H1 (cell line): ENCODE measurements at regions not wholly inside any gene's neighbourhood (a gene's known extent, or its start where the extent isn't known, plus 50 kb on each side); places are given as distances from the start of the nearest gene placed in this dataset.

Experiments
- CTCF ChIA-PET: fragments of 300-600 bp; sonication (Branson Sonifier 250); formaldehyde crosslinking; loops from one replicate; lab custom pipeline; 2021; ENCODE audit not compliant: partially characterized antibody; lab: Charles Lee
- POLR2A ChIA-PET: fragments of 300-600 bp; sonication (Branson Sonifier 250); formaldehyde crosslinking; loops from one replicate; lab custom pipeline; 2021; ENCODE audit warnings: inconsistent platforms; ENCODE audit not compliant: partially characterized antibody; lab: Charles Lee
- DNase-seq, 2 experiments: peaks; one replicate each; pipeline versions ENCODE4 v3.0.0 to v3.0.0-alpha.2; 2010 to 2022; ENCODE audit warnings: low spot score in 2 of 2, low read depth in 1 of 2, mixed read lengths in 1 of 2
- FAIRE-seq: peaks from 2 replicates; lab custom pipeline; 2011; peaks lifted over from hg19 to GRCh38; lab: Jason Lieb, UNC
- H2AFZ ChIP-seq: 2 replicates; pipeline ENCODE4 v1.8.1; 2012; ENCODE audit warnings: low read length, inconsistent platforms
- H2AK5ac ChIP-seq: 2 replicates; pipeline ENCODE4 v1.6.1; 2013; ENCODE audit warnings: low read depth, low read length
- H2BK120ac ChIP-seq: replicated peaks from 2 replicates; pipeline ENCODE3; 2013; ENCODE audit warnings: low read depth, low read length, inconsistent platforms
- H2BK12ac ChIP-seq: 2 replicates; pipeline ENCODE4 v1.6.1; 2013; ENCODE audit warnings: low read depth, low read length
- H2BK15ac ChIP-seq: 2 replicates; pipeline ENCODE4 v1.6.1; 2013; ENCODE audit warnings: low read length
- H2BK20ac ChIP-seq: 2 replicates; pipeline ENCODE4 v1.6.1; 2013; ENCODE audit warnings: low read length
- H2BK5ac ChIP-seq: 2 replicates; pipeline ENCODE4 v1.6.1; 2013; ENCODE audit warnings: low read depth, low read length
- H3K14ac ChIP-seq: 2 replicates; pipeline ENCODE4 v1.6.1; 2013; ENCODE audit warnings: inconsistent platforms; ENCODE audit not compliant: insufficient read length
- H3K18ac ChIP-seq: 2 replicates; pipeline ENCODE4 v1.6.1; 2013; ENCODE audit warnings: low read length; ENCODE audit errors: extremely low read depth
- H3K23ac ChIP-seq: 2 replicates; pipeline ENCODE4 v1.6.1; 2013; ENCODE audit warnings: inconsistent platforms; ENCODE audit not compliant: insufficient read length
- H3K23me2 ChIP-seq: 2 replicates; pipeline ENCODE4 v1.6.1; 2013; ENCODE audit warnings: low read depth, low read length
- H3K27ac ChIP-seq: 2 replicates; pipeline ENCODE4 v1.6.1; 2011; ENCODE audit warnings: low read depth, low read length, inconsistent platforms
- H3K27me3 ChIP-seq, 4 experiments: replicated peaks in 1 of 4; 1 replicate in 1 of 4; 2 replicates in 3 of 4; pipeline versions ENCODE4 v1.6.1 to v1.8.1; 2011 to 2013; ENCODE audit warnings: low read length in 3 of 4, mild to moderate bottlenecking in 3 of 4, inconsistent platforms in 2 of 4, mixed read lengths in 2 of 4, moderate library complexity in 1 of 4; ENCODE audit not compliant: control insufficient read depth in 3 of 4, insufficient read depth in 3 of 4; ENCODE audit errors: extremely low read depth in 1 of 4
- H3K36me3 ChIP-seq, 4 experiments: 2 replicates each; pipeline versions ENCODE4 v1.6.1 to v1.8.1; 2011 to 2013; ENCODE audit warnings: mild to moderate bottlenecking in 4 of 4, low read length in 3 of 4, moderate library complexity in 2 of 4, control low read depth in 1 of 4, inconsistent platforms in 1 of 4; ENCODE audit not compliant: insufficient read depth in 4 of 4, control insufficient read depth in 2 of 4
- H3K4ac ChIP-seq: replicated peaks from 2 replicates; pipeline ENCODE3; 2013; ENCODE audit warnings: low read length, low read depth, mixed read lengths, inconsistent platforms; ENCODE audit not compliant: insufficient read length
- H3K4me1 ChIP-seq, 4 experiments: replicated peaks in 1 of 4; 1 replicate in 1 of 4; 2 replicates in 3 of 4; pipeline versions ENCODE4 v1.6.1 to v1.8.1; 2011 to 2013; ENCODE audit warnings: low read length in 3 of 4, inconsistent platforms in 2 of 4, mixed read lengths in 1 of 4; ENCODE audit not compliant: insufficient read depth in 4 of 4, control insufficient read depth in 3 of 4
- H3K4me2 ChIP-seq, 2 experiments: 2 replicates each; pipeline versions ENCODE4 v1.6.1 to v1.8.1; 2011 to 2013; ENCODE audit warnings: low read depth in 2 of 2, low read length in 2 of 2, control low read depth in 1 of 2, inconsistent platforms in 1 of 2, mild to moderate bottlenecking in 1 of 2; ENCODE audit not compliant: insufficient read depth in 1 of 2
- H3K4me3 ChIP-seq, 4 experiments: fragments of 200-600, 300-600 bp in 1 of 4; sonication (generic), shearing (Covaris generic), sonication (Bioruptor Twin) in 1 of 4; 2 replicates each; pipeline versions ENCODE4 v1.5.1 to v1.8.1; 2011 to 2016; ENCODE audit warnings: low read length in 4 of 4, low read depth in 3 of 4, control low read depth in 2 of 4, inconsistent platforms in 2 of 4, mild to moderate bottlenecking in 2 of 4, mixed read lengths in 1 of 4, moderate library complexity in 1 of 4; ENCODE audit not compliant: insufficient read depth in 2 of 4; ENCODE audit errors: extremely low read depth in 1 of 4
- H3K56ac ChIP-seq: replicated peaks from 2 replicates; pipeline ENCODE3; 2013; ENCODE audit warnings: low read depth, mild to moderate bottlenecking, mixed read lengths, low read length, inconsistent platforms; ENCODE audit not compliant: insufficient read length
- H3K79me1 ChIP-seq: 2 replicates; pipeline ENCODE4 v1.6.1; 2013; ENCODE audit warnings: low read depth, low read length, control low read depth
- H3K79me2 ChIP-seq, 2 experiments: 2 replicates each; pipeline versions ENCODE4 v1.6.1 to v1.8.1; 2012 to 2013; ENCODE audit warnings: low read length in 2 of 2, mild to moderate bottlenecking in 2 of 2, inconsistent platforms in 1 of 2; ENCODE audit not compliant: insufficient read depth in 2 of 2, control insufficient read depth in 1 of 2
- H3K9ac ChIP-seq, 4 experiments: replicated peaks in 1 of 4; 1 replicate in 1 of 4; 2 replicates in 3 of 4; pipeline versions ENCODE4 v1.6.1 to v1.8.1; 2011 to 2013; ENCODE audit warnings: low read depth in 3 of 4, low read length in 3 of 4, control low read depth in 2 of 4, mild to moderate bottlenecking in 2 of 4, moderate library complexity in 2 of 4, inconsistent platforms in 1 of 4; ENCODE audit errors: extremely low read depth in 1 of 4
- H3K9me3 ChIP-seq, 2 experiments: 2 replicates each; pipeline versions ENCODE4 v1.6.1 to v1.8.1; 2012 to 2013; ENCODE audit warnings: mild to moderate bottlenecking in 2 of 2, moderate library complexity in 2 of 2, control low read depth in 1 of 2, inconsistent platforms in 1 of 2, low read depth in 1 of 2, low read length in 1 of 2, mixed read lengths in 1 of 2; ENCODE audit not compliant: insufficient read depth in 2 of 2
- H4K20me1 ChIP-seq, 2 experiments: replicated peaks in 1 of 2; 2 replicates each; pipeline versions ENCODE3 to v1.8.1; 2011 to 2013; ENCODE audit warnings: inconsistent platforms in 2 of 2, low read length in 2 of 2, mild to moderate bottlenecking in 1 of 2; ENCODE audit not compliant: insufficient read depth in 2 of 2, control insufficient read depth in 1 of 2
- H4K5ac ChIP-seq: 2 replicates; pipeline ENCODE4 v1.6.1; 2013; ENCODE audit warnings: low read length, low read depth, mixed read lengths, inconsistent platforms; ENCODE audit not compliant: insufficient read length
- H4K8ac ChIP-seq: 2 replicates; pipeline ENCODE4 v1.8.0; 2013; ENCODE audit warnings: mild to moderate bottlenecking, moderate library complexity, low read length, inconsistent platforms; ENCODE audit not compliant: insufficient read depth; ENCODE audit errors: extremely low read depth
- H4K91ac ChIP-seq: replicated peaks from 2 replicates; pipeline ENCODE3; 2013; ENCODE audit warnings: low read length, mixed read lengths, inconsistent platforms; ENCODE audit not compliant: insufficient read length
- ATF3 ChIP-seq: IDR thresholded peaks from 2 replicates; pipeline ENCODE4 v1.6.1; 2011; ENCODE audit warnings: low read depth, mild to moderate bottlenecking, low read length; ENCODE audit not compliant: insufficient read depth
- CHD1 ChIP-seq: IDR thresholded peaks from 2 replicates; pipeline ENCODE4 v1.6.1; 2012; ENCODE audit warnings: low read depth, low read length, improper control_type of control experiment
- JUN ChIP-seq: IDR thresholded peaks from 2 replicates; pipeline ENCODE4 v1.6.1; 2011; ENCODE audit warnings: low read depth, mild to moderate bottlenecking, improper control_type of control experiment, low read length
- POLR2A ChIP-seq, 2 experiments: IDR thresholded peaks; 1 replicate in 1 of 2; 2 replicates in 1 of 2; pipeline ENCODE4 v1.6.1; 2011; ENCODE audit warnings: low read depth in 2 of 2, low read length in 2 of 2, mild to moderate bottlenecking in 2 of 2; ENCODE audit errors: control extremely low read depth in 1 of 2
- SIN3A ChIP-seq, 2 experiments: IDR thresholded peaks in 1 of 2; conservative IDR thresholded peaks in 1 of 2; 2 replicates each; pipeline ENCODE4 v1.6.1; 2011 to 2012; ENCODE audit warnings: low read length in 2 of 2, improper control_type of control experiment in 1 of 2, low read depth in 1 of 2, mild to moderate bottlenecking in 1 of 2
- WGBS, 2 experiments: shearing (Covaris generic) in 1 of 2; methylation state at CpG; one replicate each; pipeline versions ENCODE4 v1.1.6 to v1.1.7; 2013 to 2015; ENCODE audit warnings: low lambda C conversion rate in 2 of 2, mixed read lengths in 2 of 2, inconsistent platforms in 1 of 2, low coverage in 1 of 2, missing lambda C conversion rate in 1 of 2; ENCODE audit not compliant: insufficient replicate concordance in 2 of 2, insufficient coverage in 1 of 2, insufficient read length in 1 of 2; ENCODE audit errors: extremely low coverage in 1 of 2, missing lambda C conversion rate in 1 of 2; 5-methylcytosine and 5-hydroxymethylcytosine counted together

- Histone ChIP-seq H3K4me3 (no peak overlapping the region), H3K4me2 (no peak overlapping the region), H3K79me1 (no peaks in the 10 kb centered on the region), H3K79me2 (no peaks in the 10 kb centered on the region), H4K20me1 (no peaks in the 10 kb centered on the region), H2BK15ac (no peak overlapping the region), H2BK12ac (no peak overlapping the region), H3K14ac (no peak overlapping the region), H2BK20ac (no peak overlapping the region), H2AFZ (no peak overlapping the region), H4K91ac (no peak overlapping the region), H3K27me3 (peaks cover 0 to 1% (median 0%) of the 10 kb centered on the region in 4 experiments; a peak in 1 of 7 replicates), H3K23ac (no peak overlapping the region), H3K56ac (no peak overlapping the region), H3K4ac (no peak overlapping the region), H2BK120ac (no peak overlapping the region), H3K9me3 (no peaks in the 10 kb centered on the region), H3K23me2 (no peaks in the 10 kb centered on the region), H2AK5ac (no peak overlapping the region), H3K4me1 (no peaks in the 10 kb centered on the region), H2BK5ac (no peak overlapping the region), H3K9ac (no peak overlapping the region), H3K18ac (no peak overlapping the region), H3K36me3 (no peaks in the 10 kb centered on the region), H3K27ac (no peak overlapping the region), H4K5ac (no peak overlapping the region), H4K8ac (no peak overlapping the region)
- ChIA-PET CTCF (interaction anchor here (0.6 kb wide), 1 partner anchor 827 kb away, joined by 3 read pairs; no protein-coding TSS in a partner anchor), POLR2A (no interaction called here)
- TF ChIP-seq SIN3A (conservative IDR thresholded peaks at IDR 0.05 in 1 of 2, IDR thresholded peaks at IDR 0.05 in 1 of 2; ENCODE audit: low read depth in 1 of 2, low read length in 2 of 2) (no peak), POLR2A (IDR thresholded peaks at IDR 0.05; ENCODE audit: control extremely low read depth in 1 of 2, low read depth in 2 of 2, low read length in 2 of 2) (no peak), ATF3 (no peak), JUN (no peak), CHD1 (no peak)
- no peak for DNase-seq
- no peak for FAIRE-seq
- 93% methylated on average over 2 of the region's 2 CpGs; no CpG with 5 or more reads in 1 of the 2 experiments for WGBS, 2 experiments
Measured at GRCh38 chr6:51302431-51302830, 483.8 kb downstream of the TFAP2B start.
